Suprapubic skin (tissue), 4 donors: ENCODE measurements at regions not wholly inside any gene's neighbourhood (a gene's known extent, or its start where the extent isn't known, plus 50 kb on each side); places are given as distances from the start of the nearest gene placed in this dataset.

Source experiments
- DNase-seq, 2 donors: peaks; one replicate each; pipeline ENCODE4 v3.0.0-alpha.2; 2019; ENCODE audit warnings: low spot score in 2 of 2
- H3K27ac ChIP-seq: fragments of 200-600 bp; sonication (generic); one replicate; pipeline ENCODE4 v1.5.1; 2019
- H3K27me3 ChIP-seq: fragments of 200-600 bp; sonication (generic); one replicate; pipeline ENCODE4 v1.5.1; 2019
- H3K36me3 ChIP-seq: fragments of 200-600 bp; sonication (generic); one replicate; pipeline ENCODE4 v1.5.1; 2019
- H3K4me1 ChIP-seq: fragments of 200-600 bp; sonication (generic); one replicate; pipeline ENCODE4 v1.5.1; 2019
- H3K4me3 ChIP-seq: fragments of 200-600 bp; sonication (generic); one replicate; pipeline ENCODE4 v1.5.1; 2019; ENCODE audit warnings: mild to moderate bottlenecking
- H3K9me3 ChIP-seq: fragments of 200-600 bp; sonication (generic); one replicate; pipeline ENCODE4 v1.5.1; 2019
- EP300 ChIP-seq: sonication (generic); formaldehyde crosslinking; IDR thresholded peaks from one replicate; pipeline ENCODE4 v1.6.1; 2017; ENCODE audit warnings: antibody characterized with exemption
- POLR2A ChIP-seq, 2 donors: fragments of 450-650 bp; IDR thresholded peaks; one replicate each; pipeline ENCODE4 v1.6.1; 2017; ENCODE audit warnings: antibody characterized with exemption in 2 of 2, mild to moderate bottlenecking in 2 of 2, moderate library complexity in 2 of 2
- POLR2AphosphoS5 ChIP-seq, 3 donors: sonication (generic); formaldehyde crosslinking; IDR thresholded peaks; one replicate each; pipeline ENCODE4 v1.6.1; 2017; ENCODE audit warnings: antibody characterized with exemption in 3 of 3
- WGBS: methylation state at CpG from one replicate; pipeline ENCODE4 v1.1.5; 2018; 5-methylcytosine and 5-hydroxymethylcytosine counted together
- TF ChIP-seq, protein P1 (sequence below), 2 donors: fragments of 200-600 bp in 1 of 2; fragments of 450-650 bp in 1 of 2; sonication (generic) in 1 of 2; IDR thresholded peaks; one replicate each; pipeline ENCODE4 v1.5.1; 2016 to 2019; ENCODE audit warnings: antibody characterized with exemption in 2 of 2, mild to moderate bottlenecking in 1 of 2, moderate library complexity in 1 of 2

DNA sequence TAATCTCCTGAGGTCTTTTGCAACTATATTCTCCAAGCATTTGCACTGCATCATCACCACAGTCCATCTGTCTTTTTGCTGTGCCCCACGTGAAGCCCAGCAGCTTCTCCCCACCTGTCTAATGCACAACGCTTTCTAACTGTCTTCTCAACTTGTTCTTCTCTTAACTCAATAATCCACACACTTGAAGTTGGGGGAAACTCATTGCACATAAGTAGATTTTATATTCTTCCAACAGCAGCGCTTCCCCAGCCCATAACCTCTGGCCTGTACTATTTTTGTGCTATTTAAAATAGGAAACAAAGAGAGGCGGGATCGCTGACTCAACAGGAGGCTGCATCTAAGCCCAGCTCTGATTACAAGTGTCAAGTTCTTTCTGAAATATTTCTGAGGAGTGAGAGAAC lies 226.7 kb downstream of the GXYLT1 start:
- TF ChIP-seq POLR2AphosphoS5 (IDR thresholded peaks at IDR 0.05) (no peak), POLR2A (IDR thresholded peaks at IDR 0.05) (no peak), EP300 (no peak)
- TF ChIP-seq, protein P1, sequence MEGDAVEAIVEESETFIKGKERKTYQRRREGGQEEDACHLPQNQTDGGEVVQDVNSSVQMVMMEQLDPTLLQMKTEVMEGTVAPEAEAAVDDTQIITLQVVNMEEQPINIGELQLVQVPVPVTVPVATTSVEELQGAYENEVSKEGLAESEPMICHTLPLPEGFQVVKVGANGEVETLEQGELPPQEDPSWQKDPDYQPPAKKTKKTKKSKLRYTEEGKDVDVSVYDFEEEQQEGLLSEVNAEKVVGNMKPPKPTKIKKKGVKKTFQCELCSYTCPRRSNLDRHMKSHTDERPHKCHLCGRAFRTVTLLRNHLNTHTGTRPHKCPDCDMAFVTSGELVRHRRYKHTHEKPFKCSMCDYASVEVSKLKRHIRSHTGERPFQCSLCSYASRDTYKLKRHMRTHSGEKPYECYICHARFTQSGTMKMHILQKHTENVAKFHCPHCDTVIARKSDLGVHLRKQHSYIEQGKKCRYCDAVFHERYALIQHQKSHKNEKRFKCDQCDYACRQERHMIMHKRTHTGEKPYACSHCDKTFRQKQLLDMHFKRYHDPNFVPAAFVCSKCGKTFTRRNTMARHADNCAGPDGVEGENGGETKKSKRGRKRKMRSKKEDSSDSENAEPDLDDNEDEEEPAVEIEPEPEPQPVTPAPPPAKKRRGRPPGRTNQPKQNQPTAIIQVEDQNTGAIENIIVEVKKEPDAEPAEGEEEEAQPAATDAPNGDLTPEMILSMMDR (IDR thresholded peaks at IDR 0.05): no peak
- Histone ChIP-seq H3K4me3 (no peak overlapping the region), H3K27me3 (no peaks in the 10 kb centered on the region), H3K36me3 (no peaks in the 10 kb centered on the region), H3K27ac (no peak overlapping the region), H3K4me1 (no peaks in the 10 kb centered on the region), H3K9me3 (no peaks in the 10 kb centered on the region)
- WGBS: 48% methylated on average over 5 of the region's 5 CpGs
- no peak for DNase-seq

DNA sequence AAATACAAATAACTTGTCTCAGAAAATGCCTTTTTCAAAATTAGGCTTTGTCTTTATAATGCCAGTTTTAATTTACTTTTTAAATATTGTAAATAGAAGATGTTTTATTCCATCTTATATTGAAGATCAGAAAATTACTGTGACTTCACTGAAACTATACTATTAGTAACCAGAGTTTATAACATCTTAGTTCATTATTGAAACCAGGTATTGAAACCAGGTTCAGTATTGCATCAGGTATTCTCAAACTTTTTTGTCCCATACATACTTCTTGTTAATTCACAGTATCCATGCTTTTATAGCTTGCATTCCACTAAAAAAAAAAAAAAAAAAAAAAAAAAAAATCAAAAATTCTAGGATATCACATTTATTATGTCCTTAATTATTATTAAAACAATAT lies 227.5 kb downstream of the GXYLT1 start:
- Histone ChIP-seq H3K27ac (no peak overlapping the region), H3K36me3 (no peaks in the 10 kb centered on the region), H3K9me3 (no peaks in the 10 kb centered on the region), H3K27me3 (no peaks in the 10 kb centered on the region), H3K4me1 (no peaks in the 10 kb centered on the region), H3K4me3 (no peak overlapping the region)
- TF ChIP-seq EP300: no peak
- no peak for DNase-seq

DNA sequence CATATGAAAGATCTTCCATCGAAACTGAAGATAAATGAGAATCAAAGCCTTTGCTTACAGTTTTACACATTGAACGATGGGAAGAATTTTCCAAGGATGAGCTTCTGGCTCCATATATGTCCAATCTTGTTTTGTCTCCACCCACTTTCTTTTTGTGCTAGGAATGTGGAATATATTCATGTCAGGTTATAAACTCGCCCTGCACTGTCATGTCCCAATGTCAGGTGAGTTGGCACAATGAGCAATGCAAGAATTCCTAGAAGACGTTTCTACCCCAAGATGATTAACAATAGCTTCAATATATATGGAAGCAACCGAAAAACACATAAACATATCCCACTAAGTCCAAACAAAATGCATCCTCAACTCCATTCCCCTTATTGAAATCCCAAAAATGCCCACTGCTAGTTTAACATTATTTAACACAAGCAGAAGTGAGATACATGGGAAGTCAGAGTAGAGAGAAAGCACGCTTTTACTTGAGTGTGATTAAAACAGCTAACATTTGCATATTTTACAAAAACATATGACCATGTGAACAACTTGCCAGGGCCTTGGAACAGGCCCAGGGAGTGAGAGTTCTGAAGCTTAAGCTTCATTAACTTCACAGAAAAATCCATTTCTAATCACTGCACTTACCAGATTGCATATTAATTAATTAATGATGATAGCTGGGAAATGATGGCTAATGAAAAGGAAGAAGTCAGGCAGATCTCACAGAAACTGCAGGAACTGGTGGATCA lies 233.9 kb downstream of the GXYLT1 start:
- Histone ChIP-seq H3K36me3 (no peaks in the 10 kb centered on the region), H3K4me1 (no peaks in the 10 kb centered on the region), H3K27ac (no peak overlapping the region), H3K27me3 (no peaks in the 10 kb centered on the region), H3K9me3 (no peaks in the 10 kb centered on the region), H3K4me3 (no peak overlapping the region)
- DNase-seq: no peak
- WGBS: 53% methylated on average over 6 of the region's 6 CpGs
- TF ChIP-seq, protein P1 (IDR thresholded peaks at IDR 0.05): no peak
- no peak for TF ChIP-seq POLR2A (IDR thresholded peaks at IDR 0.05)

DNA sequence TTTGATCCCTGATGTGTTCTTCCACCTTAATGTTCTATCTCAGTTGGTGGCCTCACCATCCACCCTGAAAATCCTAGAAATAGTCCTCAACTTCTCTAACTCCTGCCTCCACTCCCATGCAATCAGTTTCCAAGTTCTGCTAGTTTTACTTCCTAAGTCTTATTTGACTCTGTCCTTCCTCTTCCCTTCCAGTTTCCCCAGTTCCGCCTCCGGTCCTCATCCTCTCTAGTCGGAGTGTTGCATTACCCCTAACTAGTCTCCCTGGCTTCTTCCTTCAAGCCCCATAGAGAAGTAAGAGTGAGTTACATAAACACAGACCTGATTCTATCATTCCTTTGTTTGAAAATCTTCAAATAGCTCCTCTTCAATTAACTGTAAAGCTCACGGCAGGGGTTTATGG lies 236.5 kb downstream of the GXYLT1 start:
- WGBS: 89% methylated on average over 4 of the region's 4 CpGs

DNA sequence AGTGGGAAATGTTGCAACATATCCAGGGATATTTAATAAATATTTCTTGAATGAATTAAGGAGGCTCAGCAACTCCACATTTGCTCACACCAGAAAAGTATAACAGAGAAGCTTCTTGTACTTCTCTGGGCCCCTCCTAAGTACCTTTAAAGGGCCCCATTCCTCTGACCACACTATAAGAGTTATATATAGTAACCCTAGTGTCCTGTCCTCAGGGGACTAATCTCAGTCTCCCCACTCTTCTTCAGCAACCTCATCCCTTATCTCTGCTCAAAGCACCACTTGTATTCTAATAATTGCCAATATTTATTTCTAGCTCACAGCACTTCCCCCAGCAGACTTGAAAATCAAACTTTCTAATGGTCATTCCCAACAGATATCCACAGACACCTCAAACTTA lies 237.1 kb downstream of the GXYLT1 start:
- TF ChIP-seq POLR2AphosphoS5 (IDR thresholded peaks at IDR 0.05): no peak
- TF ChIP-seq EP300: no peak
- TF ChIP-seq, protein P1 (IDR thresholded peaks at IDR 0.05): no peak
- no peak for TF ChIP-seq POLR2A (IDR thresholded peaks at IDR 0.05)
- no peaks in the 10 kb centered on the region for H3K36me3 ChIP-seq

More for the DNA sequence above, 236.5 kb downstream of the GXYLT1 start:
- H3K36me3 ChIP-seq: no peaks in the 10 kb centered on the region
- DNase-seq: no peak
- no peaks in the 10 kb centered on the region for H3K9me3 ChIP-seq
- no peak overlapping the region for H3K27ac ChIP-seq
- TF ChIP-seq, protein P1 (IDR thresholded peaks at IDR 0.05): no peak
- no peak for TF ChIP-seq EP300
- TF ChIP-seq POLR2AphosphoS5 (IDR thresholded peaks at IDR 0.05): no peak
- TF ChIP-seq POLR2A (IDR thresholded peaks at IDR 0.05): no peak
- H3K27me3 ChIP-seq: no peaks in the 10 kb centered on the region
- H3K4me1 ChIP-seq: no peaks in the 10 kb centered on the region
- no peak overlapping the region for H3K4me3 ChIP-seq

DNA sequence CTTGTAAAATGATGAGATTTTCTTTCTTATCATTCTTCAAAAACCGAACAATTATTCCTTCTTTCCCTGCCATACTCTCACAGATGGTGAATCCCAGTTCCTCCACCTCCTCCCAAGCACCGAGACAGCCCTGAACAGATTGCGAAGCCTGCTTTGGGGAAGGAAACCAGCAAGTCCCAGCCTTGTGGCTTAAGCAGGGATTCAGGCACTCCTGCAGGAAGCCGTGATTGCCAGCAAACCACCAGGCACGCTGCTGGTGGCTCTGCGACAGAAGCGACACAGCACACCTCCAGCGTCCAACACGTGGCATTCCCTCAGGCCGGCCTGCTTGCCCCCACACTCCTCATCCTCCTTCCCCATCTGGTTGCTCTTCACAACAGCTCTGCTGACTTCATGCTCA lies 237.7 kb downstream of the GXYLT1 start:
- Histone ChIP-seq H3K36me3 (no peaks in the 10 kb centered on the region), H3K4me1 (no peaks in the 10 kb centered on the region), H3K9me3 (no peaks in the 10 kb centered on the region), H3K27me3 (no peaks in the 10 kb centered on the region), H3K27ac (no peak overlapping the region), H3K4me3 (no peak overlapping the region)
- WGBS: 64% methylated on average over 10 of the region's 10 CpGs
- no peak for DNase-seq
- TF ChIP-seq EP300 (no peak), POLR2AphosphoS5 (IDR thresholded peaks at IDR 0.05) (no peak), POLR2A (IDR thresholded peaks at IDR 0.05) (no peak)
- TF ChIP-seq, protein P1 (IDR thresholded peaks at IDR 0.05): no peak

More for the DNA sequence above, 237.1 kb downstream of the GXYLT1 start:
- H3K4me1 ChIP-seq: no peaks in the 10 kb centered on the region
- H3K4me3 ChIP-seq: no peak overlapping the region
- H3K27ac ChIP-seq: no peak overlapping the region
- H3K27me3 ChIP-seq: no peaks in the 10 kb centered on the region
- H3K9me3 ChIP-seq: no peaks in the 10 kb centered on the region
- DNase-seq: no peak
